ENCODE measurements at regions not wholly inside any gene's neighbourhood (a gene's known extent, or its start where the extent isn't known, plus 50 kb on each side); places are given as distances from the start of the nearest gene placed in this dataset.

DNA sequence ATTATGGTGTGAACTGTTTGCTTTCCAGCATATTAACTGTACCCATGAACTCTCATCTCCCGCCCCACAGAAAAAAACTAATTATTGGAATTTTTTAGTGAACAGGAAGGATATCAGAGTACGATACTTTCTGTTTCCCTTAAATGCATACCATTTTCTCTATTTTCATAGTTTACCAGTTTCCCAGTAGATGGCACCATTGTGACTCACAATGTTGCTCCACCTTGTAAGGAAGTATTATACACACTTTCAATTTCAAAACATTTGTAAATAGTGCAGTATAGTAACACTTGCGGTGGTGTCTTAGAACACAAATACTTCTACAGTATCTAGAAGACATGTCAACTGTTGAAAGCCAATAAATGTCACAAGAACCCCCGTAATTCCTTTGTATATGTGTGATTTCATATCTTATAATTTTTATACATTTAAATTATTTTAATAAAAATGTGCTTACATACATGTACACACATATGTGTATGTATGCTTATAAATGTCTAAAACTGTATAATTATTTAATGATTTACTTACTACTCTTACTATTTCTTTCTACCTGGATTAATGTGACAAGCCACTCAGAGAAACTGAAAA is 167.3 kb downstream of the SLIT2 start:
- TF ChIP-seq, protein P1, sequence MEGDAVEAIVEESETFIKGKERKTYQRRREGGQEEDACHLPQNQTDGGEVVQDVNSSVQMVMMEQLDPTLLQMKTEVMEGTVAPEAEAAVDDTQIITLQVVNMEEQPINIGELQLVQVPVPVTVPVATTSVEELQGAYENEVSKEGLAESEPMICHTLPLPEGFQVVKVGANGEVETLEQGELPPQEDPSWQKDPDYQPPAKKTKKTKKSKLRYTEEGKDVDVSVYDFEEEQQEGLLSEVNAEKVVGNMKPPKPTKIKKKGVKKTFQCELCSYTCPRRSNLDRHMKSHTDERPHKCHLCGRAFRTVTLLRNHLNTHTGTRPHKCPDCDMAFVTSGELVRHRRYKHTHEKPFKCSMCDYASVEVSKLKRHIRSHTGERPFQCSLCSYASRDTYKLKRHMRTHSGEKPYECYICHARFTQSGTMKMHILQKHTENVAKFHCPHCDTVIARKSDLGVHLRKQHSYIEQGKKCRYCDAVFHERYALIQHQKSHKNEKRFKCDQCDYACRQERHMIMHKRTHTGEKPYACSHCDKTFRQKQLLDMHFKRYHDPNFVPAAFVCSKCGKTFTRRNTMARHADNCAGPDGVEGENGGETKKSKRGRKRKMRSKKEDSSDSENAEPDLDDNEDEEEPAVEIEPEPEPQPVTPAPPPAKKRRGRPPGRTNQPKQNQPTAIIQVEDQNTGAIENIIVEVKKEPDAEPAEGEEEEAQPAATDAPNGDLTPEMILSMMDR (IDR thresholded peaks at IDR 0.05 in 2 of 3, conservative IDR thresholded peaks at IDR 0.05 in 1 of 3; ENCODE audit: insufficient read depth in 2 of 3, low read depth in 1 of 3, low read length in 3 of 3): peak in 2 of 3 experiments; percentile 21 to 55; a peak in 3 of 6 replicates
- no peak for TF ChIP-seq CBX2 (IDR thresholded peaks at IDR 0.05; ENCODE audit: insufficient read depth, low read length, poor library complexity, severe bottlenecking)
- TF ChIP-seq YY1 (IDR thresholded peaks at IDR 0.05; ENCODE audit: borderline replicate concordance in 1 of 3, control insufficient read depth in 1 of 3, extremely low read depth in 1 of 3, insufficient read depth in 3 of 3, insufficient read length in 1 of 3, insufficient replicate concordance in 2 of 3, low read depth in 1 of 3, low read length in 2 of 3): no peak
- TF ChIP-seq POLR2A (conservative IDR thresholded peaks at IDR 0.05): no peak
- no peak for TF ChIP-seq SRF (CRISPR knock-in tag; IDR thresholded peaks at IDR 0.05)
- no peak for TF ChIP-seq STAG1 (CRISPR knock-in tag; IDR thresholded peaks at IDR 0.05; ENCODE audit: borderline replicate concordance)
- TF ChIP-seq MBD2 (IDR thresholded peaks at IDR 0.05; ENCODE audit: borderline replicate concordance, low read depth): no peak
- TF ChIP-seq, protein P2, sequence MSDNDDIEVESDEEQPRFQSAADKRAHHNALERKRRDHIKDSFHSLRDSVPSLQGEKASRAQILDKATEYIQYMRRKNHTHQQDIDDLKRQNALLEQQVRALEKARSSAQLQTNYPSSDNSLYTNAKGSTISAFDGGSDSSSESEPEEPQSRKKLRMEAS (CRISPR knock-in tag; IDR thresholded peaks at IDR 0.05): no peak
- no peak for TF ChIP-seq KDM2B (CRISPR knock-in tag; IDR thresholded peaks at IDR 0.05)
- no peak for TF ChIP-seq MAZ (CRISPR knock-in tag; conservative IDR thresholded peaks at IDR 0.05 in 1 of 2, IDR thresholded peaks at IDR 0.05 in 1 of 2)
- no peak for TF ChIP-seq ZSCAN29 (IDR thresholded peaks at IDR 0.05)
